CD4-positive, alpha-beta T cell (primary cell): ENCODE measurements at regions not wholly inside any gene's neighbourhood (a gene's known extent, or its start where the extent isn't known, plus 50 kb on each side); places are given as distances from the start of the nearest gene placed in this dataset.

Source experiments
- ATAC-seq: fragments of 200-7000 bp; cut with Tn5 transposase; one replicate; pipeline ENCODE4 v1.10.0; 2022; ENCODE audit warnings: mild to moderate bottlenecking; ENCODE audit not compliant: poor library complexity
- CTCF ChIA-PET: fragments of 350-600 bp; sonication (Branson Sonifier 250); formaldehyde crosslinking; loops from one replicate; lab custom pipeline; 2021; ENCODE audit warnings: antibody characterized with exemption, inconsistent platforms; lab: Charles Lee
- POLR2A ChIA-PET: fragments of 350-600 bp; sonication (Branson Sonifier 250); formaldehyde crosslinking; loops from one replicate; lab custom pipeline; 2021; ENCODE audit warnings: antibody characterized with exemption, inconsistent platforms; lab: Charles Lee
- DNase-seq, 14 experiments: peaks; one replicate each; pipeline ENCODE4 v3.0.0-alpha.2; 2013 to 2020; ENCODE audit warnings: mixed read lengths in 2 of 14
- H3K27ac ChIP-seq, 2 donors: one replicate each; pipeline versions ENCODE4 v1.5.1 to v1.7.0; 2013; ENCODE audit warnings: low read length in 2 of 2, low read depth in 1 of 2, mild to moderate bottlenecking in 1 of 2
- H3K27me3 ChIP-seq, 2 experiments: 1 replicate in 1 of 2; 2 replicates in 1 of 2; pipeline versions ENCODE4 v1.6.1 to v1.7.0; 2013; ENCODE audit warnings: low read length in 2 of 2, control low read depth in 1 of 2, mild to moderate bottlenecking in 1 of 2, moderate library complexity in 1 of 2; ENCODE audit not compliant: insufficient read depth in 2 of 2, control insufficient read depth in 1 of 2
- H3K36me3 ChIP-seq: one replicate; pipeline ENCODE4 v1.6.1; 2013; ENCODE audit warnings: low read length, control low read depth; ENCODE audit not compliant: insufficient read depth
- H3K4me1 ChIP-seq: one replicate; pipeline ENCODE4 v1.6.1; 2013; ENCODE audit warnings: low read length, control low read depth; ENCODE audit not compliant: insufficient read depth
- H3K4me3 ChIP-seq: one replicate; pipeline ENCODE4 v1.5.1; 2013; ENCODE audit warnings: mild to moderate bottlenecking, low read length, moderate library complexity
- H3K9me3 ChIP-seq, 2 experiments: 1 replicate in 1 of 2; 2 replicates in 1 of 2; pipeline versions ENCODE4 v1.6.1 to v1.7.0; 2013; ENCODE audit warnings: low read length in 2 of 2, mild to moderate bottlenecking in 2 of 2, control low read depth in 1 of 2, moderate library complexity in 1 of 2; ENCODE audit not compliant: control insufficient read depth in 1 of 2, insufficient read depth in 1 of 2
- H3K27ac Mint-ChIP-seq: one replicate; pipeline ENCODE4 v1.8.0; 2020; ENCODE audit warnings: mixed read lengths
- H3K27me3 Mint-ChIP-seq: one replicate; pipeline ENCODE4 v1.8.0; 2021; ENCODE audit warnings: mixed read lengths
- H3K36me3 Mint-ChIP-seq: one replicate; pipeline ENCODE4 v1.8.0; 2021; ENCODE audit warnings: low read depth, mixed read lengths
- H3K4me1 Mint-ChIP-seq: one replicate; pipeline ENCODE4 v1.8.0; 2021; ENCODE audit warnings: low read depth, mixed read lengths
- H3K4me3 Mint-ChIP-seq: one replicate; pipeline ENCODE4 v1.8.0; 2020; ENCODE audit warnings: mild to moderate bottlenecking, mixed read lengths
- H3K9me3 Mint-ChIP-seq: one replicate; pipeline ENCODE4 v1.8.0; 2020; ENCODE audit warnings: mixed read lengths
- intact Hi-C, 2 experiments: fragments of 100-400 bp; cut with DNase I in 1 of 2; cut with micrococcal nuclease in 1 of 2; formaldehyde crosslinking; loops; one replicate each; pipeline versions ENCODE4 v1.15.1 to v1.9.0; 2023 to 2025; cut with DNase I, micrococcal nuclease
- TF ChIP-seq, protein P1 (sequence below): fragments of 200-600 bp; IDR thresholded peaks from one replicate; pipeline ENCODE4 v1.8.0; 2022; ENCODE audit warnings: antibody characterized with exemption, mild to moderate bottlenecking

DNA sequence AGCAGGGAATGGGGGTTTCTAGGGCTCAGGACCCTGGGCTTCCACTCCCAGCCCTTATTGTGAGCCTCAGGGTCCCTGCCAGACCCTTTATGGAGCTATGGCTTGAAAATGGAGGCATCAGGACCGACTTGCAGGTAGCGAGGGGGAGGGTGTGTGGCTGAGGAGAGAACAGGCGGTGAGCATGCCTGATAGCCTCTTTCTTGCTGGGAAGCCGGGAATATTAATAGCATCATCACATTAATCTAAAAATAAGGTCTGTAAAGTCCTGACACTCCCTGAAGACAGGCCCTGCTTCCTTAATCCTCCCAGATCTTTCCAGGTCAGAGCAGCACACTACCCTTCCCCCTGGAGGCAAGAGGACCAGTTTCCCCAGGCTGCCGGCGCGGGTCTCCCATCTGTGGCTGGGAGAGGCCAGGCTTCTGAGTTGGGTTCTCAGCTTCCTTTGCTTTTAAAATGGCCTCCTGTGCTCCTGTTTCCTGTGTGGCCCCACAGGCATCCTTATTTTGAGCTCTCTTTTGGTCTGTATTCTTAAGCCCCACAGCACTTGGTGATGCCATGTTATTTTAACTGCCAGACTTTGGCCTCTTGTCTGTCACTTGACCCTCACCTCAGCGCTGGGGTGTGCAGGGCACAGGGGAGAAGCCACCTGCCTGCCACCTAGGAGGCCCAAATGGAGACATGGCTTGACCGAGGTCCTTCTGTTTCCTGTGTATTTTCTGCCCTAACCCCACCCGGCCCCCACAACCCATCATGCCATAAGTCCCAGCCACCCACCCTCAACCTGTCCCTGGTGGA lies 185.0 kb upstream of the TOPAZ1 start:
- Histone ChIP-seq H3K9me3 (no peaks in the 10 kb centered on the region), H3K4me3 (no peak overlapping the region), H3K4me1 (peaks cover 3% of the 10 kb centered on the region), H3K36me3 (no peaks in the 10 kb centered on the region), H3K27me3 (peaks cover 0 to 5% of the 10 kb centered on the region in 2 experiments), H3K27ac (no peak overlapping the region)
- ATAC-seq, result no peak
- Mint-ChIP-seq H3K9me3 (no peaks in the 10 kb centered on the region), H3K27me3 (peaks cover 24% of the 10 kb centered on the region), H3K27ac (no peak overlapping the region), H3K36me3 (no peaks in the 10 kb centered on the region), H3K4me1 (peaks cover 35% of the 10 kb centered on the region), H3K4me3 (no peak overlapping the region)
- CTCF ChIA-PET, result no interaction called here
- TF ChIP-seq, protein P1, sequence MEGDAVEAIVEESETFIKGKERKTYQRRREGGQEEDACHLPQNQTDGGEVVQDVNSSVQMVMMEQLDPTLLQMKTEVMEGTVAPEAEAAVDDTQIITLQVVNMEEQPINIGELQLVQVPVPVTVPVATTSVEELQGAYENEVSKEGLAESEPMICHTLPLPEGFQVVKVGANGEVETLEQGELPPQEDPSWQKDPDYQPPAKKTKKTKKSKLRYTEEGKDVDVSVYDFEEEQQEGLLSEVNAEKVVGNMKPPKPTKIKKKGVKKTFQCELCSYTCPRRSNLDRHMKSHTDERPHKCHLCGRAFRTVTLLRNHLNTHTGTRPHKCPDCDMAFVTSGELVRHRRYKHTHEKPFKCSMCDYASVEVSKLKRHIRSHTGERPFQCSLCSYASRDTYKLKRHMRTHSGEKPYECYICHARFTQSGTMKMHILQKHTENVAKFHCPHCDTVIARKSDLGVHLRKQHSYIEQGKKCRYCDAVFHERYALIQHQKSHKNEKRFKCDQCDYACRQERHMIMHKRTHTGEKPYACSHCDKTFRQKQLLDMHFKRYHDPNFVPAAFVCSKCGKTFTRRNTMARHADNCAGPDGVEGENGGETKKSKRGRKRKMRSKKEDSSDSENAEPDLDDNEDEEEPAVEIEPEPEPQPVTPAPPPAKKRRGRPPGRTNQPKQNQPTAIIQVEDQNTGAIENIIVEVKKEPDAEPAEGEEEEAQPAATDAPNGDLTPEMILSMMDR, result no peak
- POLR2A ChIA-PET, result no interaction called here
- no peak for DNase-seq
- intact Hi-C loops, result no loop called here

DNA sequence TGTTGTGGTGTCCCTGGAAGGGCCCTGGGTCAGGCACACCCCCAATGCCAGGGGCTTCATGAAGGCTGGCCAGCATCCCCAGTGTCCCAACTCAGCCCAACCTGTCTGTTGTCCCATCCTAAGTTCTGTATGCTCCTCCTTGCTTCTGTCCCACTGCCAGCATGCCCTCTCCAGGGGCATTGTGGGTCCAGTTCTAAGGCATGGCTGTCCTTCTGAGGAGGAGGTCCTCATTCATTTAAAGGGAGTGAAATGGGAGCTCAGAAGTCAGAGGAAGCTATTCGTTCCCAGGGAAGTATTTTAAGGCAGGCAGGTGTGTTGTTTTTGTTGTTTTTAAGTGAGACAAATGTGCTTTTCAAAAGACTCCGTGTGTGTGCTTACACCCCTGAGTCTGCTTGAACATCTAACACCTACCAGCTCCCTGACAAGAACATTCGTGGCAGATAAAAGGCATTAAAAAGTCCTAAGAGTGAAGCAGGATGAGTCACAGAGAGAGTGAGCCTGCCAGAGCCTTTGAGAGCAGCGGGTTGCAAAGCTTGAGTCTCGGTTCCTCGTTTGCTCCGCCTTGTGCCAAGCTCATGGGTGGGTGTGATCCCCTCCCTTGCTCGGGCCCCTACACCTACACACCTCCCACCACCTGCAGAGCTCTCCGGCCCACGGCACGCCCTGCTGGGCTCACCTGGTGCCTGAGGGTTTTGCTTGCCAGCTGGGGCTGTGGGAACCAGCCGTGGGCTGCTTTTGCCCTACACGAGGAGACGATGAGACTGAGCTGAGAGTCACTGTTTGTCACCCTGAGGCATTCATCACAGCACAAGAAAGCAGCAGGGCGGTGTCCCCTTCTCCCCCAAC lies 183.4 kb upstream of the TOPAZ1 start:
- DNase-seq (peak in 10 of 14 experiments; percentile 1 to 64 (median 36)), ATAC-seq (peak; percentile 64)
- H3K4me1 Mint-ChIP-seq, result peaks cover 35% of the 10 kb centered on the region
- H3K27me3 ChIP-seq, result peaks cover 0 to 8% of the 10 kb centered on the region in 2 experiments
- H3K4me3 ChIP-seq, result peak overlapping the region; percentile 19
- intact Hi-C loops, result no loop called here
- H3K27ac ChIP-seq, result no peak overlapping the region
- CTCF ChIA-PET, result no interaction called here
- H3K36me3 Mint-ChIP-seq, result no peaks in the 10 kb centered on the region
- no peaks in the 10 kb centered on the region for H3K9me3 Mint-ChIP-seq
- peaks cover 23% of the 10 kb centered on the region for H3K27me3 Mint-ChIP-seq
- no peaks in the 10 kb centered on the region for H3K9me3 ChIP-seq
- POLR2A ChIA-PET, result no interaction called here
- peaks cover 3% of the 10 kb centered on the region for H3K4me1 ChIP-seq
- H3K4me3 Mint-ChIP-seq, result peak overlapping the region; percentile 22
- peak overlapping the region; percentile 9 for H3K27ac Mint-ChIP-seq
- TF ChIP-seq, protein P1, result no peak
- no peaks in the 10 kb centered on the region for H3K36me3 ChIP-seq

DNA sequence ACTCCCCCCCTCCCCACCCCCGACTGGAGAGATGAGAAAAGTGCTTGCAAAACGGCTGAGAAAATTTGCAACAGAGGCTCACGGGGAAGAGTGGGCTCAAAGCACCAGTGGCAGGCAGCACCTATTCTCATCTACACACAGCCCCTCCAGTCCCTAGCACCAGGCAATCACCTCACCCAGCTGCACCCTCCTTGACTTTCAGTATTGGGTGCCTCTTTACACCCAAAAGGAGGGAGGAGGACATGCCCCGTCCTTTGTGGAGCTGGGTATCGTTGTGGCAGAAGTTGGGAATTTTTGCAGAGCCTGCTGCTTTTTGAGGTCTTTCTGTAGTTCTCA lies 182.8 kb upstream of the TOPAZ1 start:
- POLR2A ChIA-PET, result no interaction called here
- intact Hi-C loops, result no loop called here
- Mint-ChIP-seq H3K36me3 (no peaks in the 10 kb centered on the region), H3K27ac (no peak overlapping the region), H3K27me3 (peaks cover 22% of the 10 kb centered on the region), H3K4me3 (no peak overlapping the region), H3K9me3 (no peaks in the 10 kb centered on the region), H3K4me1 (peaks cover 35% of the 10 kb centered on the region)
- no peak overlapping the region for H3K4me3 ChIP-seq
- no peak for DNase-seq
- H3K36me3 ChIP-seq, result no peaks in the 10 kb centered on the region
- H3K4me1 ChIP-seq, result peaks cover 3% of the 10 kb centered on the region
- ATAC-seq, result no peak
- no peaks in the 10 kb centered on the region for H3K9me3 ChIP-seq
- TF ChIP-seq, protein P1, result no peak
- CTCF ChIA-PET, result no interaction called here
- no peak overlapping the region for H3K27ac ChIP-seq
- H3K27me3 ChIP-seq, result peaks cover 0 to 6% of the 10 kb centered on the region in 2 experiments
